Prostate gland (tissue), 2 donors: ENCODE measurements at regions not wholly inside any gene's neighbourhood (a gene's known extent, or its start where the extent isn't known, plus 50 kb on each side); places are given as distances from the start of the nearest gene placed in this dataset.

Experiments used
- POLR2A ChIP-seq: fragments of 450-650 bp; IDR thresholded peaks from one replicate; pipeline ENCODE4 v1.6.1; 2016; ENCODE audit warnings: antibody characterized with exemption, mild to moderate bottlenecking
- POLR2AphosphoS5 ChIP-seq: sonication (generic); formaldehyde crosslinking; IDR thresholded peaks from one replicate; pipeline ENCODE4 v1.6.1; 2017; ENCODE audit warnings: antibody characterized with exemption
- TF ChIP-seq, protein P1 (sequence below), 4 experiments: fragments of 200-600 bp in 2 of 4; fragments of 450-650 bp in 2 of 4; sonication (generic) in 2 of 4; IDR thresholded peaks; 1 replicate in 3 of 4; 2 replicates in 1 of 4; pipeline ENCODE4 v1.5.1; 2016 to 2019; ENCODE audit warnings: antibody characterized with exemption in 4 of 4, mild to moderate bottlenecking in 2 of 4, moderate library complexity in 2 of 4

DNA sequence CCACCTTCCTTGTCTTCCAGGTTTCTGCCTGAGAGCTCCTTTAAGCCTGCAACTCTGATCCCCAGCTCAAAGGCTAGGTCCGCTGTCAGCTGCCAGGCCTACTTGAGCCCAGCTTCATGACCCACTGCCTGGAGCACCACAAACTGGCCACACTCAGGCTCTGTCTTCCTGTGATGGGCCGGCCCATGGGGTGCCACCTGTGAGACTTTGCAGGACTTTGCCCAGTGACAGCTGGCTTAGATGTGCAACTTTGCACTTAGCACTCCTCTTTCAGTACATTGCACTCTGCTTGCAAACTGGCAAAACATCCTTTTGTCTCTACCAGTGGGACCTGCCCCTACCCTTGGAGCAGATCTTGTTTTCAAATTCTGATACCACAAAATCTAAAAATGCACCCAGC is 311.5 kb upstream of the PDE4D start:
- TF ChIP-seq, protein P1, sequence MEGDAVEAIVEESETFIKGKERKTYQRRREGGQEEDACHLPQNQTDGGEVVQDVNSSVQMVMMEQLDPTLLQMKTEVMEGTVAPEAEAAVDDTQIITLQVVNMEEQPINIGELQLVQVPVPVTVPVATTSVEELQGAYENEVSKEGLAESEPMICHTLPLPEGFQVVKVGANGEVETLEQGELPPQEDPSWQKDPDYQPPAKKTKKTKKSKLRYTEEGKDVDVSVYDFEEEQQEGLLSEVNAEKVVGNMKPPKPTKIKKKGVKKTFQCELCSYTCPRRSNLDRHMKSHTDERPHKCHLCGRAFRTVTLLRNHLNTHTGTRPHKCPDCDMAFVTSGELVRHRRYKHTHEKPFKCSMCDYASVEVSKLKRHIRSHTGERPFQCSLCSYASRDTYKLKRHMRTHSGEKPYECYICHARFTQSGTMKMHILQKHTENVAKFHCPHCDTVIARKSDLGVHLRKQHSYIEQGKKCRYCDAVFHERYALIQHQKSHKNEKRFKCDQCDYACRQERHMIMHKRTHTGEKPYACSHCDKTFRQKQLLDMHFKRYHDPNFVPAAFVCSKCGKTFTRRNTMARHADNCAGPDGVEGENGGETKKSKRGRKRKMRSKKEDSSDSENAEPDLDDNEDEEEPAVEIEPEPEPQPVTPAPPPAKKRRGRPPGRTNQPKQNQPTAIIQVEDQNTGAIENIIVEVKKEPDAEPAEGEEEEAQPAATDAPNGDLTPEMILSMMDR (IDR thresholded peaks at IDR 0.05) = no peak
- no peak for TF ChIP-seq POLR2A
- no peak for TF ChIP-seq POLR2AphosphoS5
